GM18507 (cell line): ENCODE measurements at regions not wholly inside any gene's neighbourhood (a gene's known extent, or its start where the extent isn't known, plus 50 kb on each side); places are given as distances from the start of the nearest gene placed in this dataset.

Experiments used
- DNase-seq: peaks from one replicate; pipeline ENCODE4 v3.0.0; 2011; ENCODE audit warnings: low read depth; ENCODE audit not compliant: insufficient read length; ENCODE audit errors: extremely low spot score
- FAIRE-seq: peaks from 2 replicates; lab custom pipeline; 2011; peaks lifted over from hg19 to GRCh38; lab: Jason Lieb, UNC

DNA sequence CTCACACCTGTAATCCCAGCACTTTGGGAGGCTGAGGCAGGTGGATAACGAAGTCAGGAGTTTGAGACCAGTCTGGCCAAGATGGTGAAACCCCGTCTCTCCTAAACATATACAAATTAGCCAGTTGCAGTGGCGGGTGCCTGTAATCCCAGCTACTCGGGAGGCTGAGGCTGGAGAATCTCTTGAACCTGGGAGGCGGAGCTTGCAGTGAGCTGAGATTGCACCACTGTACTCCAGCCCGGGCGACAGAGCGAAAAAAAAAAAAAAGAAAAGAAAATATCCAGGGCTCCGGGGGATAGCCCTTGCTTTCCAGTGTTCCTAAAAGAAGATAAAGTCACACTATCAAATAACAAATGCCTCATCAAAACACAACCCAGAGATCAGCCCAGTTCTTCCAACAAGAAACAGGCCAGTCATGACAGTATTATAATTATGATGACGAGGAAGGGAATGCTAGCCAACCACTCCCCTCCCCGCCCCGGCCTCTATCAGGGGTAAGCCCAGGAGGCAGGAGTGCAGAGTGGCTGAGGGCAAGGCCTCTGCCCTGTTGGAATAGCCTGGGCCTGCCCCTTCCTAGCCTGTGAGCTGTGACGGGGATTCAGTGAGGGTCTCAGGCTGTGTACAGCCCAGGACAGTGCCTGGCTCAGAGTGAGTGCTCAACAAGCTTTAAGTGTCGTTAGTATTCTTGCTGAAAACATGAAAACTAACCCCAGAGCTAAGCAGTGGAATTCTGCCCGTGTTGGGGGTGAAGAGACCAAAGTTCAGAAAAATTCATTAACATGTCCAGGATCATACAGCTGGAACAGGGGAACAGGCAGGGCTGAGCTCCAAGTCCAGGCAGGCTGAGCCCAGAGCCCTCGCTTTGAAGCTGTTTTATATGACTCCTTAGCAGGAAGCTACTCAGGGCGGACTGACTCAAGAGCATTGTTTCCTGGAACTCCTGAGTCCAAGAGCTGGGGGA, 54.3 kb downstream of the FAM241B start:
- DNase-seq = no peak
- no peak for FAIRE-seq

DNA sequence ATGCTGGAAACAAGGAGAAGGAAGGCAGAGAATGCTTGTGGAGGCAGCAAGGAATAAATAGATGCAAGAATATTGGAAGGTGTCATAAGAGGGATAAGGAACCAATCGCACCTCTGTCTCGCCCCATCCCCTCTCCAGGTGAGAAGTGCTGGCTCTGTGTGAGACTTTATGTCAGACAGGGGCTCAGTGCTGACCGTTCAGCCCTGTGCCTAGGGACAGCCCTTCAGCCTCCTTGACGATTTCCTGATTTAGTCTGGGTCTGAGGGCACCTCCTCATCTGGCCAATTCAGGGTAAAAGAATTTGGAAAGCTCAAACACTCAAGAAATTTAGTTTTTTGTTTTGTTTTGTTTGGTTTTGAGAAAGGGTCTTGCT, 54.9 kb downstream of the FAM241B start:
- DNase-seq = no peak
- FAIRE-seq = no peak

DNA sequence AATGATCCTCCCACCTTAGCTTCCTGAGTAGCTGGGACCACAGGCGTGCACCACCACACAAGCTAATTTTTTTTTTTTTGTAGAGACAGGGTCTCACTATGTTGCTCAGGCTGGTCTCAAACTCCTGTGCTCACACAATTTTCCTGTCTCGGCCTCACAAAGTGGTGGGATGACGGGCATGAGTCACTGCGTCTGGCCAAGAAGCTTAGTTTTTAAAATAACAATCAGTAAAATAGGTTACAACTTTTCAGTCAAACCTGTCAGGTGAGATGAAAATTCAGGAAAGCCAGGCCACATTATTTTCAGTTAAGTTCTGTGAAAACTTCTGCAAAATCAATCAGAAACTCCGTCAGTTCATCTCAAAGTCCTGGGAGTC, 55.4 kb downstream of the FAM241B start:
- DNase-seq = no peak
- no peak for FAIRE-seq

DNA sequence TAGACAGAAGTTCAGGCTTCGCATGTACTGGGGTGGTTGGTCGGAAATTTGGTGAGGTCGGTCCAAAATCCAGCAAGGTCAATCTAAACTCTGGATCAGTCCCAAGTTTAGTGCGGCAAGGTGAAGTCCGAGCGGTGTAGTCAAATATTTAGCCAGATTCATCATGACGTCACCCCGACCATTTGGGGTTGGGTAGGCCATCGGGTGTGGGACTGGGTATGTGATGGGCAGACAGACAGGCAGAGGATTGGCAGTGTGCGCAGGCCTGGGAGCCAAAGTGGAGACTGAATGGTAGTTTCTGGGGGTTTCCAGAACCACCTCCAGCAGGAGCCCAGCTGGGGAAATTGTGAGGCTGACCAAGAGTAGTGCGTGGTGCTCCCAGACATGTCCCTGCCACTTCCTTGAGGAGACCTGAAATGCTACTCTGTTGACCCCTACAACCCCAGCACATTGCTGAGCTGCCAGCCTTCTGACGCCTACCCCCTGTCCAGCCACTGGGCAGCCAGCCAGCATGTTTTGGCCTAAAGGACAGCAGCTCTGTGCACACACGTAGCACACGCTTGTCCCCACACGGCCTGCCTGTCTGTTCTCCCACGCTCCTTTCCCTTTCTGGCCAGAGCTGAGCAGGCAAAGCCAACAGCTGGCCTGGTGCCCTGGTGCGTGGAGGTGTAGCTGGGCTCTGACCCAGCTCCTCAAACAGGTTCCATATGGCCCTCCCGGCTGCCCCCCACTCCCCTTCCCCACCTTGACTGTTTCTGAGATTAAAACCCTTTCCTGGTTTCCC, 55.9 kb downstream of the FAM241B start:
- no peak for DNase-seq
- no peak for FAIRE-seq

DNA sequence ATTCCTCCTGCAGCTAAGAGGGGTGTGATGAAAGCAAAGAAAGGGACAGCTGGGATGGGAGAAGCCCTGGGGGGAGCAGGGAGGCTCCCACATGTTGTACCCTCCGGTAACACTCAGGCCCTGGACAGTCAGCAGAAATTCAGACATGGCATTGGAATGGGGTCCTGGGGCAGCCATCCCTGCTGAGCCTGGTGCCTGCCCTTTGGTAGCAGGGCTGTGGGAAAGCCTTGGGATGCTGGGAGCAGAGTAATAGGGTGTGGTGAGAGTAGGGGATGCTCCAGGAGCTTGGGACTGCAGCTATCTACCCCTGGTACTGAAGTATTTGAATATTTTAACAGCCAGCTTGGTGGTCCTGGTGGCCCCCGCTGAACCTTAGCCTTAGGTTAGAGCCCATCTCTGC, 56.8 kb downstream of the FAM241B start:
- DNase-seq (no peak), FAIRE-seq (no peak)

DNA sequence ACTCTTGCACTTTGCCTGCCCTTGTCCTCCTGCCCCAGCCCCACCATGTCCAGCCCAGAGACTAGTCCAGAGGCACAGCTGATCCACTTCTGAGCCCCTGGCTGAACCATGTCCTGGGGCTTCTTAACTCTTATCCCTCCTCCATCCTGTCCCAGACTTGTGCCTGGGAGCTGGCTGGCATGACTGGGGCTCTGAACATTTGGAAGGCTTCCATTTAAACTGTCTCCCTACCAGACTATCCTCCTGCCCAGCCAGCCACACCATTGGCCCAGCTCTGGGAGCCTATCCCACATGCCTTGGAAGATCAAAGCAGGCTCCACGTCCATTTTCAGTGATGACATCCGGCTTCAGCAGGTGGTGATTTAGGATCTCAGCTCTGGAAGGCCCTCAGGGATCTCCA, 57.4 kb downstream of the FAM241B start:
- DNase-seq (no peak), FAIRE-seq (no peak)

DNA sequence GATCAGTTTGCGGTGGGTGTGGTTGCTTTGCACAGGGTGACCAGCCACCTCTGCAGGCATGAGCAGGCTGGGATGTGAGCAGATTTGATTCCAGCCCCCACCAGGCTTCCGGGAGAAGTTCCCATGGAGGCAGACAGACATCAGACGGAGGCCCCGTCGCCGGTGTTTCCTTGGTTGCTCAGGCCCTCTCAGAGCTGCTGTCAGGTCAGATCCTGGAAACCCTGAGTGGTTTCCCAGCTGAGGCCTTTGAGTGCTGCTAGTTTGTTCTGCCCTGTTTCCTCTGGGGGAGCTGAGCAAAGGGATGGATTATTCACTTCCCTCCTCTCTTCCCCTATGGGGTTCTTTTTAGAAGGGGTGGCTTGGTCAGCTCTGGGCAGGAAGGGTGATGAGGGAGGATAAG, 62.2 kb downstream of the FAM241B start:
- DNase-seq = no peak
- FAIRE-seq = no peak

DNA sequence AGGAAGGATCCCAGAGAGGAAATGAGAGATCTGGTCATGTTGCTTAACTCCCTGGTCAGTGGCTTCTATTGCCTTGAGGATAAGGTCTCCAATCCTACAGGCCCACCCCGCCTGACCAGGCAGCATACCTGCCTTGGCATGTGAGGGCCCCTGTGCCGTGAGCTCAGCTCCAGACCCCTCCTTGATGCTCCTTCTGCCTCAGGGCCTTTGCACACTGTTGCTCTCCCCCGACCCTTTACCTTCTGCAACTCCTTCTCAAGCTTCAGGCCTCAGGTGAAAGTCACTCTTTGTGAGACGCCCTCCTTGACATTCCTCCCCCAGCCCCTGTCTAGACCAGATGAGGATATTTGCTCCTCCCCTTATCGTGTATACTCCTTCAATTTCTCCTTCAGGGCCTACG, 62.8 kb downstream of the FAM241B start:
- no peak for FAIRE-seq
- no peak for DNase-seq

DNA sequence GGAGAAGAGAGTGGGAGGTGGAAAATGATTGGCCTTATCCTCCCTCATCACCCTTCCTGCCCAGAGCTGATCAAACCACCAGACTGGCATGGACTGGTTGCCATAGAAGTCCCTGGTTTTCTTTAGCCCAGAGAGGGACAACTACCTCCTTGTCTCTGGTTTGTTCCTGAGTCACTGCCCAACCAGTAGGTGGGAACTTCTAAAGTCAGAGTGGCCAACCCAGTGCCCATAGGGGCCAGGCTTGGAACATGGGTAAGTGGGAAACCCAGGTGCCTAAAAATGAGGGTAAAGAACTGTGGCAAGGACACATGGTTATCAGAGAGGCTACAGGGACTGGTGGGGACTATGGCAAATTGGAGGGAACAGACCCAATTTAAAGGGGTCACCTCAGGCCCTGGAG, 63.8 kb downstream of the FAM241B start:
- FAIRE-seq (no peak), DNase-seq (no peak)

DNA sequence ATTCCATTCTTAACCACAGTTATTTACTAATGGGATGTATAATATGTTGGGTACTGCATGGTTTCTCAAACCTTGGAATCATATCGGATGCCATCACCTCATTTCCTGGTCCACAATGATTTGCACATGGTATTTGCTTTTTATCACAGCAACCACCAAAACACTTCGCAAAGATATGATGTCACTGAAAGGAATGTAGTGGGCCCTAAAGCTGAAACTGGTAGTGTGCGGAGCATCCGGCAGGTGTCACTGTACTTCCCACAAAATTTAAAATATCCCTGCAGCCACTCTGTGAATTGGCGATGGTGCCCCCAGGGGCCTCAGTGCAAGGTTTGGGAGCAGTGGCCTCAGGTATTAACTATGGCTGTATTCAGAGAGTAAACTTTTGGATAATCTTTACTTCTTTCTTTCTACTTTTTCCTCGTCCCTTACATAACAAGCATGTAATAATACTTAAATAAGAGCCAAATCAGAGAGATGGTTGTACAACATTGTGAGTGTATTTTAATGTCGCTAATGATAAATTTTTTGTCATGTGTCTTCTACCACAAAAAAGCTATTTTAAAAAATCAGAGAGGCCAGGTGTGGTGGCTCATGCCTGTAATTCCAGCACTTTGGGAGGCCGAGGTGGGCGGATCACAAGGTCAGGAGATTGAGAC, 66.2 kb downstream of the FAM241B start:
- DNase-seq (peak; percentile 11), FAIRE-seq (no peak)

DNA sequence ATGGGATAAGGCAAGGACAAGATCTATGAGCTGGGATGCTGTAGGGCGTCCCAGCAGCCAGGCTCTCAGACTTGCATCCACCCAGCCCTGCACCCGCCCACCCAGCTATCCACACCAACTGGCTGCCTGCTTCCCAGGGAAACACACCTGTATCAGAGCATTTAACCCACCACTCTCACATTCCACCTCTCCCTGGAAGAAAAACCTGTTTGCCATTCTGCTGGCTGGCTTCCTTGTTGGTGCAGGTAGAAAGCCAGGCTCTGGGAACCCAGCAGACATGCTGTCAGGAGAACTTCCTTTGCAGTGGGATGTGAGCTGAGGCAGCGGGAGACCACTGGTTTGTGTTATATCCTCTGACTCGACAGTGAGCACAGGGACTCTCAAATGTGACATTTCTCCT, 67.0 kb downstream of the FAM241B start:
- DNase-seq (no peak), FAIRE-seq (no peak)

DNA sequence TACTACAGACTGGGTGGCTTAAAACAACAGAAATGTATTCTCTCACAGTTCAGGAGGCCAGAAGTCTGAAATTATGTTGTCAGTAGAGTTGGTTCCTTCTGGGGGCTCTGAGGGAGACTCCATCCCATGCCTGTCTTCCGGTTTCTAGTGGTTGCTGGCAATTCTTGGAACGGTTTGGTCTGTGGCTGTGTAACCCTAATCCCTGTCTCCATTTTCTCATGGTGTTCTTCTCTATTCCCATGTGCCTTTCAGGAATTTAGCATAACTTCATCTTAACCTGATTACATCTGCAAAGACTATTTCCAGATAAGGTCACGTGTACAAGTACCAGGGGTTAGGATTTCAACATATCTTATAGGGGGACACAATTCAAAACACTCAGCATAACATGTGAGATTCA, 73.2 kb downstream of the FAM241B start:
- FAIRE-seq (no peak), DNase-seq (no peak)

DNA sequence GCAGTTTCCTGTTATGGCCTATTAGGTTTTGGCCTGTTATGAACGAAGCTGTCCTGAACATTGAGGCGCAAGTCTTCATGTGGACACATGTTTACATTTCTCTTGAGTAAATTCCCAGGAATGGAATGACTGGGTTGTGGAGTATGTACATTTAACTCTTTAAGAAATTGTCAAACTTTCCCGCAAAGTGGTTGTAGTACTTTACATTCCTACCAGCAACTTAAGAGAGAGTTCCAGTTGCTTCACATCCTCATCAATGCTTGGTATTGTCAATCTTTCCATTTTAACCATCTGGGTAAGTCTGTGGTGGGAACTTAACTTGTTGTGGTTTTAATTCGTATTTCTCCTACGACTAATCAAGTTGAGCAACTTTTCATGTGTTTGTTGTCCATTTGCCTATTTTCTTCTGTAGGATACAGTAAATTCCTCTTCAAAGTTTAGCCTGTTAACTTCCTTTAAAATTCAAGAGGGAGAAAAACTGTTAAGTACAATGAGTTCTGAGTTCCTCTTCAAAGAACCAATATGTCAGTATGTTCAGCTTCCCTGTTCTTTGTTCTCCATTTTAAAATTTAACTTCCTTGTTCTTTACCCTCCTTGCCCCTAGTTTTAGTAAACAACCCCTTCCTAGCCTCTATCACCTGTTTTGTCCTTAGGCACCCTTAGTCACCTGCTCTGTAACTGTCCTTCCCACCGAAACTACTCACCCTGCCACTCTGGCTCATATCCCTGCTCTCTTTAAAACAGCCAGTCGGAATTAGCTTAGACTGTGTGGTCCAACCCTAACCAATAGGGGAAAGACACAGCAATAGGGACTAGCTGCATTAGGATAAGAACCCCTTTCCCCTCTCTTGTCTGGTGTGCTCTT, 74.0 kb downstream of the FAM241B start:
- no peak for FAIRE-seq
- no peak for DNase-seq

DNA sequence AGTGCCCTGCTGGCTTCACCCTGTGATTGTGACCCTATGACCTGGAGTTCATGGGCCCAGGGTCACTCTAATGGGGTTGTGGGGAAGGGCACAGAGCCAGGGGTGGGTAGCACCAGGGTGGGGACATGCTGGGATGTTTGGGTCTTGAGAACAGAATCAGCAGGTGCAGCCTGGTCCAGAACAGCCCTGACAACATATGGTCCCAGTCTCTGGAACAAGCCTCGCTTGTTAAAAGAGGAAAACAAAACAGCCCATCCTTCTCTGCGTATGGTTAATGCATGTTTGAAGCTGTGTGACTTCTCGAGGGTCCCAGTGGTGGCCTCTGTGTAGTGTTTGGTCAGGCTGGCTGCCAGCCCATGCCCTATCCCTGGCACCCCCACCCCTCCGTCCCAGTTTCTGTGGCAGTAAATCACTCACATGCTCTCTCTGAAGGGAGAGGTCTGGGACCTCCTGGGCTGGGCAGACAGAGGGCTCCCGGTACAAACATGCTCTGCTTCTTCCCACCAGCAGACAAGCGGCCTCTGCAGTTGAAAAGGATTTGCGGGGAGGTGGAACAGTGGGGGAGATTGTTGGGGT, 79.4 kb downstream of the FAM241B start:
- no peak for DNase-seq
- FAIRE-seq = no peak

DNA sequence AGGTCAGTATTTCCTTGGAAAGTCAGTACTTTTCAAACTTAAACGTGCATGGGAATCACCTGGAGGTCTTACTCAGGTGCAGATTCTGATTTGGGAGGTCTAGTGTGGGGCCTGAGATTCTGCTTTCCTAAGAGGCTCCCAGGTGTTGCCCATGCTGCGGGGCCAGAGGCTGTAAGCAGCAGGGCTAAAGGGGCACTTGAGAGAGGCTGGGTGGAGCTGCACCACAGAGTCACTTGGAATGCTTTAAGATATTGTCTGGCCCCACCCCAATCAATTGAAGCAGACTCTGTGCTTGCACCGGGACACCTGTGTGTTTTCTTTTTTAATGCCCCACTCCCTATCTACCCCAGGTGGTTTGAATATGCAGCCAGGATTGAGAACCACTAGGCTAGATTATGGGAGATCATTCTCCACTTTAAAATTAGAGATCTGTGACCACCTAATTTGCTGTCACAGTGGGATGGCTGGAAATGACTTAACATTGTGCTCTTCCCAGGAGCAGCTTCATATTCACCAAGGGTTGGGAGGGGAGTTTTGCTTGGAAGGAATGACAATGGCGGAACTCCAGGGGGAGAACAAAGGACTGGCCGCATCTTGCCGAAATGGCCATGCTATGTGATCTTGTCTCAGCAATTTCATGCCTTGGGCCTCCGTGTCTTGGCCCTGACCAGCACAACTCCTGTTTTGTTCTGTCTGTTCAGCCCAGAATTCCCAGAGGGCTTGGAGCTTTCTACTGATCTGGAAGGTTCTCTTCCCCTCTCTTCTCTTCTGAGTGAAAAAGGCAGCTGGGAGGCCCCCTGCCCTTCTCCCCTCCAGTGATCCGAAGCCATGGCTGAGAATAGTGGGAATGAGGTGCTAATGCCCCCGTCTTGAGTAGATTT, 80.2 kb downstream of the FAM241B start:
- DNase-seq (no peak), FAIRE-seq (no peak)

DNA sequence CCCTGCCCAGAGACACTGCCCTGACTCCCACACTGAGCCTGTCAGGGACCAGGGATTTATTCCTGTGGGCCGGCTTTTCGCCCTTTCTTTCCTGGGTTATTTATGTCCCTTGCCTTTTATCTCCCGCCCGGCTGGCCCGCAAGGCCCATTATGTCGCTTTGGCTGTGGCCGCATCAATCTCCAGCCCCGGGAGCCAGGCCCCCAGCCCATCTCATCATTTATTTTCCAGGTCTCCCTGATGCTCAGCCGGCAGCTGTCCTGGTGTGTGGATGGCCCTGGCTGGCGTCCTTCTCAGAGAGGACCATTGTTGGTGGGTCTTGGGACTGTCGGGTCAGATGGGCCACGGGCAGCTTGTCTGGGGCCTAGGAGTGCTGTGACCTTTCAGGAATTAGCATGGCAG, 82.3 kb downstream of the FAM241B start:
- DNase-seq = no peak
- FAIRE-seq = no peak

DNA sequence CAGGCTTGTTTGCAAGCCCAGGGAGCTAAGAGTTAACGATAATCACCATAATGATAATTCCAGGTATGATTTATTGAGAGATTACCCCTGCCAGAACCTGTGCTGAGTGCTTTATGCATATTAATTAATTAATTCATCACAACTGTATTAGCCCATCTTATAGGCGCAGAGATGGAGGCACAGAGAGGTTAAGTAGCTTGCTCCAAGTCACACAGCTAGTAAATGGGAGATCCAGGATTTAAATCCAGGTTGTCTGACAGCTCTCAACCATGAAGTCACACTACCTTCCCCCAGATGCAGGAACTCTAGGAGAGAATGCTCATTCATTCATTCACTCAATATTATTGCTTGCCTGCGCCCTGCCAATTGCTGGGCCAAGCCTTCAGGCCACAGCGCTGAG, 84.5 kb downstream of the FAM241B start:
- FAIRE-seq = no peak
- no peak for DNase-seq

DNA sequence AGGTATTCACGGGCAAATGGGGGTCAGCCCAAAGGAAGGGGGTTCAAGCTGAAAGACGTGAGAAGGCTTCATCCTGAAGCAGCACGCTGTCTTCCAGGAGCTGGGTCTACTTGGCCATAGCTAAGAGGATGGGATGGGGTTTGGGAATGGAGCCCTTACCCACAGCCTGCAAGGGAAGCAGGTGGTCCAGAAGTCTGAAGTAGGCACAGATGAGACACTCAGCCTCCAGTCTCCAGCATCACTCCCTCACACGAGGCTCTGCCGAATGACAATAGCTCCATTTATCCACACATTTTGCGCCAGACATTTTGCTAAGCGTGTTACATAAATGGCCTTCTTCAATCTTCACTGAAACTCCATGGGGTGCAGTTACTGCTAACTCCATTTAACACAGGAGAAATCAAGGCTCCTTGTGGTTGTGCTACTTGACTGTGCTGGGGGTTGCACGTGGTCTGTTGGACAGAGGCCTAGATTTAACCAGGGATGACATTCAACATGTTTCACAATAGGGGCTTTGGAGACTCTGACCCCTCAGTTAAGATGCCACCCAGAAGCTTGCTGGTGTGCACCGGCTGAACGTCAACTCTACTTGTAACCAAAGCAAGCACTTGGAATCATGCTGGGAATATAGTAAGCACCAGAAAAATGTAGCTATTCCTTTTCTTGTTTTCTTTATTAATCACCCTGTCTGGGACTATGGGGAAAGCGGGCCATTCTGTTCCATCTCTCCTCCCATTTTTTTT, 85.3 kb downstream of the FAM241B start:
- FAIRE-seq = no peak
- no peak for DNase-seq
